GM18519 (cell line): ENCODE measurements at regions not wholly inside any gene's neighbourhood (a gene's known extent, or its start where the extent isn't known, plus 50 kb on each side); places are given as distances from the start of the nearest gene placed in this dataset.

Source experiments
- ATAC-seq: cut with Tn5 transposase; IDR thresholded peaks from one replicate; pipeline ENCODE4 v1.9.1; 2021; ENCODE audit warnings: mild to moderate bottlenecking, moderate library complexity; ENCODE audit not compliant: unreplicated experiment, low FRiP score

- ATAC-seq: no peak
Measured at GRCh38 chr2:16718576-16719484, 53.2 kb upstream of the CYRIA start.

- ATAC-seq: no peak
Measured at GRCh38 chr2:16717477-16717876, 51.8 kb upstream of the CYRIA start.

- no peak for ATAC-seq
Measured at GRCh38 chr2:16716944-16717343, 51.3 kb upstream of the CYRIA start.

GRCh38 chr2:16716024-16716423, 50.4 kb upstream of the CYRIA start:
- ATAC-seq: no peak
